CD4-positive, alpha-beta T cell (primary cell): ENCODE measurements at regions not wholly inside any gene's neighbourhood (a gene's known extent, or its start where the extent isn't known, plus 50 kb on each side); places are given as distances from the start of the nearest gene placed in this dataset.

Source experiments
- ATAC-seq: fragments of 200-7000 bp; cut with Tn5 transposase; one replicate; pipeline ENCODE4 v1.10.0; 2022; ENCODE audit warnings: mild to moderate bottlenecking; ENCODE audit not compliant: poor library complexity
- CTCF ChIA-PET: fragments of 350-600 bp; sonication (Branson Sonifier 250); formaldehyde crosslinking; loops from one replicate; lab custom pipeline; 2021; ENCODE audit warnings: antibody characterized with exemption, inconsistent platforms; lab: Charles Lee
- POLR2A ChIA-PET: fragments of 350-600 bp; sonication (Branson Sonifier 250); formaldehyde crosslinking; loops from one replicate; lab custom pipeline; 2021; ENCODE audit warnings: antibody characterized with exemption, inconsistent platforms; lab: Charles Lee
- DNase-seq, 14 experiments: peaks; one replicate each; pipeline ENCODE4 v3.0.0-alpha.2; 2013 to 2020; ENCODE audit warnings: mixed read lengths in 2 of 14
- H3K27ac ChIP-seq, 2 donors: one replicate each; pipeline versions ENCODE4 v1.5.1 to v1.7.0; 2013; ENCODE audit warnings: low read length in 2 of 2, low read depth in 1 of 2, mild to moderate bottlenecking in 1 of 2
- H3K27me3 ChIP-seq, 2 experiments: 1 replicate in 1 of 2; 2 replicates in 1 of 2; pipeline versions ENCODE4 v1.6.1 to v1.7.0; 2013; ENCODE audit warnings: low read length in 2 of 2, control low read depth in 1 of 2, mild to moderate bottlenecking in 1 of 2, moderate library complexity in 1 of 2; ENCODE audit not compliant: insufficient read depth in 2 of 2, control insufficient read depth in 1 of 2
- H3K36me3 ChIP-seq: one replicate; pipeline ENCODE4 v1.6.1; 2013; ENCODE audit warnings: low read length, control low read depth; ENCODE audit not compliant: insufficient read depth
- H3K4me1 ChIP-seq: one replicate; pipeline ENCODE4 v1.6.1; 2013; ENCODE audit warnings: low read length, control low read depth; ENCODE audit not compliant: insufficient read depth
- H3K4me3 ChIP-seq: one replicate; pipeline ENCODE4 v1.5.1; 2013; ENCODE audit warnings: mild to moderate bottlenecking, low read length, moderate library complexity
- H3K9me3 ChIP-seq, 2 experiments: 1 replicate in 1 of 2; 2 replicates in 1 of 2; pipeline versions ENCODE4 v1.6.1 to v1.7.0; 2013; ENCODE audit warnings: low read length in 2 of 2, mild to moderate bottlenecking in 2 of 2, control low read depth in 1 of 2, moderate library complexity in 1 of 2; ENCODE audit not compliant: control insufficient read depth in 1 of 2, insufficient read depth in 1 of 2
- H3K27ac Mint-ChIP-seq: one replicate; pipeline ENCODE4 v1.8.0; 2020; ENCODE audit warnings: mixed read lengths
- H3K27me3 Mint-ChIP-seq: one replicate; pipeline ENCODE4 v1.8.0; 2021; ENCODE audit warnings: mixed read lengths
- H3K36me3 Mint-ChIP-seq: one replicate; pipeline ENCODE4 v1.8.0; 2021; ENCODE audit warnings: low read depth, mixed read lengths
- H3K4me1 Mint-ChIP-seq: one replicate; pipeline ENCODE4 v1.8.0; 2021; ENCODE audit warnings: low read depth, mixed read lengths
- H3K4me3 Mint-ChIP-seq: one replicate; pipeline ENCODE4 v1.8.0; 2020; ENCODE audit warnings: mild to moderate bottlenecking, mixed read lengths
- H3K9me3 Mint-ChIP-seq: one replicate; pipeline ENCODE4 v1.8.0; 2020; ENCODE audit warnings: mixed read lengths
- intact Hi-C, 2 experiments: fragments of 100-400 bp; cut with DNase I in 1 of 2; cut with micrococcal nuclease in 1 of 2; formaldehyde crosslinking; loops; one replicate each; pipeline versions ENCODE4 v1.15.1 to v1.9.0; 2023 to 2025; cut with DNase I, micrococcal nuclease
- TF ChIP-seq, protein P1 (sequence below): fragments of 200-600 bp; IDR thresholded peaks from one replicate; pipeline ENCODE4 v1.8.0; 2022; ENCODE audit warnings: antibody characterized with exemption, mild to moderate bottlenecking

DNA sequence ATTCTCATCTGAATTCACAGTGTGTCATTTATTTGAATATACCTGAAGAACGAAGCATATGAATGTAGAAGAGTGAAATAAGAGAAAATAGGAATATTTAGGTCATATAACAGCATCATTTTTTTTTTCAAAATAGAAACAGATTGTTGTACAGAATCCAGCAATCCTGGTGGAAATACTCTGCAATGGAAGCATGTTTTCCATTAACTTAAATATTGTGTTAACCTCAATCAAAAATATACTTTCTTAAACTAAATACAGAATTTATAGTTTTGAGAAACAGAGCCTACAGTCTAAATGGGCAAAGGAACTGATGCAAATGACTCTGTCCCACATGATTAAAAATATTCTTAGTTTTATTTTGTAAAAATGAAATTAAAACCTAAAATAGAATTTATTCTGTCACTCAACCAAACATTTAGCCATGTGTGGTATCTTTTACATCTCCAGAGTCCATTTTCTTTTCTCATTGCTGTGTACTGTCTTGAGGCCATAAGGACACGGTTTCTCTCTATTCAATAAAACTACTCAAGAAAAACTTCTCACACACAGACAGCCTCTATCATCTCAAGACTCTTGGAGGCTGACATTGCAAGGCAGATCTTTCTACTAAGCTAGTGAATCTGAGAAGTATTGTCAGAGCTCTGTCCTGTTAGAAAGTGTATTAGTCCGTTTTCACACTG lies 322.6 kb downstream of the LTN1 start:
- Mint-ChIP-seq H3K27me3 (no peaks in the 10 kb centered on the region), H3K36me3 (peaks cover 31% of the 10 kb centered on the region), H3K4me1 (no peaks in the 10 kb centered on the region), H3K9me3 (no peaks in the 10 kb centered on the region), H3K4me3 (no peak overlapping the region), H3K27ac (no peak overlapping the region)
- no peak overlapping the region for H3K27ac ChIP-seq
- ChIA-PET CTCF (no interaction called here), POLR2A (no interaction called here)
- DNase-seq: no peak
- no peaks in the 10 kb centered on the region for H3K9me3 ChIP-seq
- intact Hi-C loops: no loop called here
- TF ChIP-seq, protein P1, sequence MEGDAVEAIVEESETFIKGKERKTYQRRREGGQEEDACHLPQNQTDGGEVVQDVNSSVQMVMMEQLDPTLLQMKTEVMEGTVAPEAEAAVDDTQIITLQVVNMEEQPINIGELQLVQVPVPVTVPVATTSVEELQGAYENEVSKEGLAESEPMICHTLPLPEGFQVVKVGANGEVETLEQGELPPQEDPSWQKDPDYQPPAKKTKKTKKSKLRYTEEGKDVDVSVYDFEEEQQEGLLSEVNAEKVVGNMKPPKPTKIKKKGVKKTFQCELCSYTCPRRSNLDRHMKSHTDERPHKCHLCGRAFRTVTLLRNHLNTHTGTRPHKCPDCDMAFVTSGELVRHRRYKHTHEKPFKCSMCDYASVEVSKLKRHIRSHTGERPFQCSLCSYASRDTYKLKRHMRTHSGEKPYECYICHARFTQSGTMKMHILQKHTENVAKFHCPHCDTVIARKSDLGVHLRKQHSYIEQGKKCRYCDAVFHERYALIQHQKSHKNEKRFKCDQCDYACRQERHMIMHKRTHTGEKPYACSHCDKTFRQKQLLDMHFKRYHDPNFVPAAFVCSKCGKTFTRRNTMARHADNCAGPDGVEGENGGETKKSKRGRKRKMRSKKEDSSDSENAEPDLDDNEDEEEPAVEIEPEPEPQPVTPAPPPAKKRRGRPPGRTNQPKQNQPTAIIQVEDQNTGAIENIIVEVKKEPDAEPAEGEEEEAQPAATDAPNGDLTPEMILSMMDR: no peak
- no peak for ATAC-seq
- no peaks in the 10 kb centered on the region for H3K4me1 ChIP-seq
- no peaks in the 10 kb centered on the region for H3K36me3 ChIP-seq
- H3K27me3 ChIP-seq: no peaks in the 10 kb centered on the region
- no peak overlapping the region for H3K4me3 ChIP-seq

DNA sequence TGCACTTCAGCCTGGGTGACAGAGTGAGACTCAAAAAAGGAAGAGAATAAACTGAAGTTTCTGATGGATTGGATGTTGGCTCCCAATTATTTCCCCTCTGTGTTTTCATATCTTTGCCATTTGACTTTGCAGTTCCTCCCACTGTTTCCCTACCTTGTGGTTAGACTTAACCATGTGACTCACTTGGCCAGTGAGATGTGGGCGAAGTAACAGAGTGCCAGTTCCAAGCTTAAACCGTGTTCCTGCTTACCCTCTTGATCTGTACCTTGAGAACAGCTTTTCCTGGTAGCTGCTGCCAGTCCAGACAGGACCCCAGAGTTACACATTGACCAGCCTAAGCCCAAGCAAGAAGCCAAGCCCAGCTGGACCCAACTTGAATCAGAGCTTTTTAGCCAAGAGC lies 323.4 kb downstream of the LTN1 start:
- Mint-ChIP-seq H3K36me3 (peaks cover 24% of the 10 kb centered on the region), H3K9me3 (no peaks in the 10 kb centered on the region), H3K27me3 (no peaks in the 10 kb centered on the region), H3K4me1 (no peaks in the 10 kb centered on the region), H3K4me3 (no peak overlapping the region), H3K27ac (no peak overlapping the region)
- no peaks in the 10 kb centered on the region for H3K27me3 ChIP-seq
- POLR2A ChIA-PET: no interaction called here
- DNase-seq: no peak
- CTCF ChIA-PET: no interaction called here
- no peaks in the 10 kb centered on the region for H3K4me1 ChIP-seq
- no peak overlapping the region for H3K27ac ChIP-seq
- intact Hi-C loops: no loop called here
- no peak overlapping the region for H3K4me3 ChIP-seq
- no peaks in the 10 kb centered on the region for H3K9me3 ChIP-seq
- TF ChIP-seq, protein P1: no peak
- no peaks in the 10 kb centered on the region for H3K36me3 ChIP-seq
- no peak for ATAC-seq

DNA sequence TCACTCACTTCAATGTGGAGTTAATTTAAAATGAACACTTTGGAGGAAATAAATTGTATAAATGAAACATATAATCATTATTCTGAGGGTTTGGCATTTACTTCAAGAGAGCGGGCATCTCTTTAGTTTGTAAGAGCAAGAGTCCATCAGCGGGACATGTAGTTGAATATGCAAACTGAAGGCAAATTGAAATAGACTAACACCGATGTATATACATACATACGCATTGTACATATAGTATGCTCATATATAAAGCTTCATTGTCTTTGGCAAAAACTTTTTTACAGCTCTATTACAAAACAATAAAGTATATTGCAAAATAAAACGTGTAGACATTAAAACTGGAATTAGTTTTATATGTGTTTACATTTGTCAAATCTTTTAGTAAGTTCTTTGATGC lies 328.9 kb downstream of the LTN1 start:
- H3K4me1 ChIP-seq: no peaks in the 10 kb centered on the region
- DNase-seq: no peak
- CTCF ChIA-PET: no interaction called here
- intact Hi-C loops: no loop called here
- no peak overlapping the region for H3K27ac Mint-ChIP-seq
- no peak overlapping the region for H3K4me3 Mint-ChIP-seq
- ATAC-seq: no peak
- no peak overlapping the region for H3K27ac ChIP-seq
- H3K9me3 Mint-ChIP-seq: no peaks in the 10 kb centered on the region
- TF ChIP-seq, protein P1: no peak
- H3K36me3 ChIP-seq: no peaks in the 10 kb centered on the region
- H3K4me1 Mint-ChIP-seq: no peaks in the 10 kb centered on the region
- no peaks in the 10 kb centered on the region for H3K27me3 ChIP-seq
- H3K36me3 Mint-ChIP-seq: peaks cover 2% of the 10 kb centered on the region
- no peak overlapping the region for H3K4me3 ChIP-seq
- H3K9me3 ChIP-seq: no peaks in the 10 kb centered on the region
- POLR2A ChIA-PET: no interaction called here
- H3K27me3 Mint-ChIP-seq: no peaks in the 10 kb centered on the region
